COLO668 (cell line): ENCODE measurements at regions not wholly inside any gene's neighbourhood (a gene's known extent, or its start where the extent isn't known, plus 50 kb on each side); places are given as distances from the start of the nearest gene placed in this dataset.
A peak's percentile ranks its signal among the peaks of the same experiment; 100 is the strongest.

Experiments
- DNase-seq: peaks from one replicate; lab custom pipeline; 2025; ENCODE audit not compliant: unreplicated experiment; lab: John Stamatoyannopoulos, UW

DNA sequence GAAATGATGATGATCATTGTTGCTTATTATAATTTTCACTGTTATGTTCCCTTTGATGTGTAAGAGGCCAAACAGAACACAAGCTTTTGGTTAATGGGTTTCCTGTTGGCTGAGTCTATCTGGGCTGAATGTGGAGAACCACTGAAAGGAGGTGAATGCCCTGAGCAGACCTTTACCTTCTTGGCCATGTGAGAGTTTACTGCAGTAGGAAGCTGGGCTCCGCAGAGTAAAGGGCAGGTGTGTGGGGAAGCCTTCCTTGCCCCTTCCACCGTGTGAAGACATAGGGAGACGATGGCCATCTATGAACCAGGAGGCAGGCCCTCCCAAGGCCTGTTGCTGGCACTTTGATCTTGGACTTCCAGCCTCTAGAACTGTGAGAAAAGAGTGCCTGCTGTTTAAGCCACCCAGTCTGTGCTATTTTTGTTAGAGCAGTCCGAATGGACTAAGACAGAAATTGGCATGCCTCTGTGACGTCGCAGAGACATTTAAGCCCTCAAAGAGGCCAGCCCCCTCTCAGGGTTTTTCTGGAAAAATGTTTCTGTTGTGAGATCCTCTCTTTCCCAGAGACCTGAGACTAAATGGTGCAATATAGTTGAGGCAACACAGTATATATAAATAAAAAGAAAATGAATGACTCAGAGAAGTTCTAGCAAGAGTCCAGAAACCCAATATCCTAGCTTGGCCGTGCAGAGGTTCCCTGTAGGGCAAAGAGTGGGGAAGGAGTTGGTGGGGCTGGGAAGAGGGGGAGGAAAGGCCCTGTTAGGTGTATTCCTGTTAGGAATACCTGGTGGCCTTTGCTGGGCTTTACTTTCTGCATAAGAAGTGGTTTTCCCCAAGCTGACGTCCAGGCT lies 121.9 kb upstream of the LGALSL start:
- DNase-seq: peak; percentile 44

DNA sequence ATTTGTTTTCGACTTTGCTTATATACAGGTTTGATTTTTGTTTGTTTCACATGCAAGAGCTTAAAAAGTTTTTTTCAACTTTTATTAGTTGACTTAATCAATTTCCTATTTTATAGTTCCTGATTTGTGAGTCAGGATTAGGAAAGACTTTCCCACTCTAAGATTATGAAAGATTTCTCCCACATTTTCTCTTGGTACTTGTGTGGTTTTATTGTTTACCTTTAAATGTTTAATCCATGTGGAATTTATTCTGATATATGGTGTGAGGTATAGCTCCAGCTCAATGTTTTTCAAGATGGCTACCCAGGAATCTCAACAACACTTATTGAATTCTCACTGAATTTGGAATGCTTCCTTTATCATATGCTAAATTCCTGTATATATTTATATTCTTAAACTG lies 117.8 kb upstream of the LGALSL start:
- DNase-seq: no peak

- no peak for DNase-seq
Observed at GRCh38 chr2:64337314-64337713, 116.6 kb upstream of the LGALSL start.

- no peak for DNase-seq
Observed at GRCh38 chr2:64338108-64338507, 115.9 kb upstream of the LGALSL start.

DNA sequence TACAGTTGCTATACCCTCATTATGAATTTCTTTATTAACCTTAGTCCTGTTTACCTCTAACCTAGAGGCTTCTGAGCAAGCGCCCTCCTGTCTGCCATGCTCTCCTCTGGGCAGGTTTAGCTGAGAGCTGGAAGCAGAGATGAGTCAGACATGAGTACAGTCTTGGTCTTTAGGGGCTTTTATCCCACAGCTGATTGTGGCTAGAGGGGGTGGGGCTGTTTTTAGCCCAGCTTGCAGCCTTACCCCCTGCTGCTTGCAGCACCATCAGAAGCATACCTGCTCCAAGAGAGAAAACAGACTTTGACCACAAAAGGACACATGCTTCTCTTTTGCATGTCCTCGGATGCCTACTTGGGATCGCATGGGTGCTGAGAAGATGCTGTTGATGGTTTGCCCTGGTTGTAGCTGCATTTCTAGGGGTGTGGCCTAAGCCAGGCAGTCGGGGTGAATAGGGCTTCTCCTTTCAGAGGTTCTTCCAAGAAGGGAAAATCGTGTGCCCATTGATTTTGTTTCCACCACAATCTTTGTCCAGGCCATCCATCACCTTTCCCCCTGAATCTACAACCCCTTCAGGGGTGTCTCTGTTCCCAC lies 115.0 kb upstream of the LGALSL start:
- no peak for DNase-seq

DNA sequence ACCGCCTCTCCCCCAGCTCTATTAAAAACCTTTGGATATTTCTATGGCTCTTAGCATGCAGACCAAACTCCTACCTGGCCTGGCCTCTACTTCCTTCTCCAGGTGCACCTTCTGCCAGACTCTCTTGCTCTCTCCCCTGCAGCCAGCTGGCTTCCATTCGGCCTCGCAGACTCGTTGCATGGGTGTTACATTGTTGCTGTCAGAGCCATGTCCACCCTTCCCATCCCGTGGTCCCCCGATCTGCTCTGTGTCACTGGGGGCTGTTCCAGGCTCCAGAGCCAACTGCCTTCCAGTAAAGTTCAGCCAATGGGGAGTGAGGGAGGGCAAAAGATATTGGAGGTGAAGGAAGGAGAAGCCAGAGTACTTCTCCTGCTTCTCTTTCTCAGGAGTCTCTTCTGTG lies 112.5 kb upstream of the LGALSL start:
- DNase-seq: no peak

DNA sequence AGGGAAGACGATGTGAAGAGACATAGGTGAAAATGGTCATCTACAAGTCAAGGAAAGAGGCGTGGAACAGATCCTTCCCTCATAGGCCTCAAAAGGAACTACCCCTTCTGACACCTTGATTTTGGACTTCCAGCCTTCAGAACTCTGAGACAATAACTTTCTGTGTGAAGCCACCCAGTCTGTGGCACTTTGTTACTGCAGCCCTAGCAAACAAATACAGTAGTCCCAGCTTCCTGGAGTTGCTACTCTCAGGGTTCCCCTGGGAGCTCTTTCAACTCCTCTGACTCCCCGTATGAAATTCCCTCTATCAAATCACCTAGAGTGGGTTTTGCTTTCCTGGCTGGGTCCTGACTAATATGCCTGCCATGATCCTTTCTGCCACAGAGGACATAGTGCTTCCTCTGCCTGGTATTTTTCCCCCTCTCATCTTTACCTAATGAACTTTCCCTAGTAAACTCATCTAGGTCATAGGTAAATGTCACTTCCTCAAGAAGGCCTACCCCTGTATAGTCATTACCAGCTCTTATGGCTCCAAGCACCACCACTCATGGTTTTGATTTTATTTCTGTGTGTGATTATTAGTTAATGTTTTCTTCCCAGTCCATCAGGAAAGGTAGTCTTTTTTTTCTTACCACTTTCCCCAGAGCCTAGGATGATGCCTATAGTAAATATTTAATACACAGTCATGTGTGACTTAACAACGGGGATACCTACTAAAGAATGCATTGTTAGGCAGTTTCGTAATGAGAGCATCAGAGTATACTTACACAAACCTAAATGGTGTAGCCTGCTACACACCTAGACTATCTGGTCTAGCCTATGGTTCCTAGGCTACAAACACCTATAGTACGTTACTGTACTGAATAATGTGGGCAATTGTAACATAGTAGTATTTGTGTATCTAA lies 111.5 kb upstream of the LGALSL start:
- DNase-seq: no peak

- DNase-seq: no peak
Observed at GRCh38 chr2:64344999-64345576, 108.9 kb upstream of the LGALSL start.

GRCh38 chr2:64345998-64346397 lies 108.0 kb upstream of the LGALSL start:
- no peak for DNase-seq

DNA sequence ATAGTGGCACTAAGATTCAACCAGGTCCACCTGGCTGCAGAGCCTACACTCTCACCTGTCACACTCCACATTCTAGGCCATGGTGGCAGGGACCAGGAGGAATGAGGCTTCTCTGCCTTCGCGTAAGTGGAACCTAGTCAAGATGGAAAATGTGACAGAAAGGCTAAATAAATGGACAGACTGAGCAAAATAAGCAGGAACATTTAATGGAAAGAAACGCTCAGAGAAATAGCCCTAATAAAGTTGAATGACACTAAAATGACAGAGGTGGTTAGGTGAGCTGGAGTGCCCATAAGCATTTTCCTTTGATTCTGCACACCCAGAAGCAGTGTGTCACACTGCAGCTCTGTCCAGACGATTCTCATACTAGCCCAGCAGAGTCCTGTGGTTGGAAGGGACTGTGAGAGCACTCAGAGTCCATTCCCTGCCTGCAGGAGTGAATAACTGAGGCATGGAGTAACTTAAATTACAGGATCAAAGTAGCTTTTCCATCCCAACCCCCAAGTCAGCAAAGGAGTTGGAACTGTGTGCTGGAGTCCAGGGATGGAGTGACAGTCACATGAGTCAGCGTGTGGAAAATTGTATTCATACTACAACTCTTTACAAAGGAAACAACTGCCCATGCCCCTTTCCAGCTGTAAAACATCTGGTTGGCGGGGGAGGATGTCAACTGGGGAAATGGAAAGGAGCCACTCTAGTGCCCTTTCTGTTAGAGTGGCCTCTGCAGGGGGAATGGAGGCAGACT lies 105.4 kb upstream of the LGALSL start:
- no peak for DNase-seq

DNA sequence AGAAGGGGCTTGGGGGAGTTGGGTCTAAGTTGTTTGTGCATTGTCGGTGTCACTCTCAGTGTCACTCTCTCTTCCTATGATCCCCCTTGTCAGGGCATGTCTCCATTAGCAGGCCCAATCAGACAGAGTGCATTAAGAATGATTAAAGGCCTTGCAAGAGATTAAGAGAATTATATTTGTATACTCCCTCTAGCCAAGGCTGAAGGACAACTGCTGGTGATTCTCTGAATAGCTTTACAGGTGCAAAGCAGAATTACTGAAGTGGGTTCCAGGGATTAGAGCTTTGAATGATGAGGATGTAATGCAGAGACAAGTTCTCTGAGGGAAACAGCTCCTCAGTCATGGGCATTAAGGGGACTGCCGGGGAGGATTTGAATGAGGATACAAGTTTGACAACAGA lies 104.8 kb upstream of the LGALSL start:
- DNase-seq: no peak

DNA sequence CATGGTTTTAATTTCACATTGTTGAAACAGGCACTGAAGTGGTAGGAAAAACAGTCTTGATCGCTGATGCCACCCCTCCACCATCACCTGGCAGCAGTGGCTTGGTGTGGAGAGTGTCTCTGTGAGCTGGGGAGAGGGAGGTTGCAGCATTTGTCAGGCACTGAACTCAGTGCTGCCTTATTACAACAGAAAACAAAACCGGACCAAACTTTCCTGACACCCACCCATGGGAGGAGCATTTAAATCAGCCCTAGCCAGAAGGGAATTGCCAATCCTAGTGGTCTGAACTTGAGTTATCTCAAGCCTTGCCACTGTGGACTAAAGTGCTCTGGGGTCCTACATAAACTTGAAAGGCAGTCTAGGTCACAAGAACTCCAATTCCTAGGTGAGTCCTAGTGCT lies 103.0 kb upstream of the LGALSL start:
- no peak for DNase-seq

- no peak for DNase-seq
Observed at GRCh38 chr2:64352292-64352691, 101.7 kb upstream of the LGALSL start.

GRCh38 chr2:64354857-64355680 lies 98.9 kb upstream of the LGALSL start:
- DNase-seq: no peak

- DNase-seq: no peak
Observed at GRCh38 chr2:64356906-64357305, 97.1 kb upstream of the LGALSL start.

DNA sequence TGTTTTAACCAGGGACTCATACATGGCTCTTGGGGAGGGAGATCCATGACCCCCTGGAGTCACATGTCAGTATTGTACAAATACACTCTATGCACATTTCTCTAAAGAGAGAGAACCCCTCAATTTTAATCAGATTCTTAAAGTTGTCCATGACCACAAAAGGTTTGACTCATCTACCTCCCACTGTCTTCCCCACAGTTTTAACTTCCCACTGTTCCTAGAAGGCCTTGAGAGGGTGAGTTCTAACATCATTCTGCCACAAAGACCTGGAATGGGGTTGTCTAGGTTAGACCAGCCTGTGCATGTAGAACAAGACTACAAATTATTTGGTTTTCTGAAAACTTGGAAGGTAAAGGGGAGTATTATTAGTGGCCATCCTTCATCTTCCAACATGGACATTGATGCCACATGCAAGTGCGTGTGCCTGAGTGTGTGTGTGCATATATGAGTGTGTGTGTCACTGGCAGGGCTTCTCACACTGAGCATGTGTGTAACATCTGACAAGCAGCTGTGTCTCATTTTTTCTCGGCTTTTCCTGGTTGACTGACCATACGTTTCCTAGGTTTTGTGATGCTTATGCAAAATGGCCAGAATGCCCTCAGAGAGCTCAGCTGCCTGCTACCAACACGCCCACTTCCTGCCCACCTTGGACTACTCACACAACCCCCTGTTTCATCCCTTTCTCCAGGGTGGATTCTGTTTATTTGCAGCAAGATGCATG lies 94.6 kb upstream of the LGALSL start:
- no peak for DNase-seq

DNA sequence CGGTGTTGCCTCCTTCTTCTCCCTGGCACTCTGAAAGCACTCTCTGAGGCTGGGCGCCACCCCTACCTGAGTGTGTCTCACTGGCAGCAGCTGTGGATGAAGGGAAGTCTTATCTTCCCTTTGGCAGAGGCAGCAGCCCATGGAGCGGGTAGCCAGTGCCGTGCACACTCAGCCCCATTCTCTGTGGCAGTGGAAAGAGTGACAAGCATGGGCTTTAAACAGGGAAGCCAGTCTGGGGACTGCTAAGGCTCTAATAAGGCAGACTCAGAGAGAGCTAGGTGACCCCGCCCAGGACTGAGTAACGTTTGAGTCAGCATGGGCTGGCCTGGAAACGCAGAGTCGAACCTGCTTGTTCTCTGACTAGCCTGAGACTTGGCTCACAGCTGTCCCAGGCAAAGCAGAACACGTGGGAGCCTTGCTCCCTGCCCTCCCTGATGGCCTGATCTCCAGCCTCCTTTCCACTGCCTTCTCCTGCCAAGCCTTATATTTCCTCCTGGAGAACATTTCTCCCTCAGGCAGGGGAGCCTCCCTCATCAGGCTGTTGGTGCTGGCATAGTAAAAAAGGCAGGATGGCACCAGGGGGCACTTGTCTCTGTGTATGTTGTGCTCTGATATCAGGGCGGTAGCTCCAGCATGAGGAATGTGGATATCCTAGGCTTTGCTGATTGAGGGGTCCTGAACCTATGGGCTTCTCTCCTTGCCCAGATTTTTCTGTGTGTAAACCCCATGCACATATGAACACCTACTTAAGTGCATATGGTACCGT lies 93.9 kb upstream of the LGALSL start:
- DNase-seq: no peak

DNA sequence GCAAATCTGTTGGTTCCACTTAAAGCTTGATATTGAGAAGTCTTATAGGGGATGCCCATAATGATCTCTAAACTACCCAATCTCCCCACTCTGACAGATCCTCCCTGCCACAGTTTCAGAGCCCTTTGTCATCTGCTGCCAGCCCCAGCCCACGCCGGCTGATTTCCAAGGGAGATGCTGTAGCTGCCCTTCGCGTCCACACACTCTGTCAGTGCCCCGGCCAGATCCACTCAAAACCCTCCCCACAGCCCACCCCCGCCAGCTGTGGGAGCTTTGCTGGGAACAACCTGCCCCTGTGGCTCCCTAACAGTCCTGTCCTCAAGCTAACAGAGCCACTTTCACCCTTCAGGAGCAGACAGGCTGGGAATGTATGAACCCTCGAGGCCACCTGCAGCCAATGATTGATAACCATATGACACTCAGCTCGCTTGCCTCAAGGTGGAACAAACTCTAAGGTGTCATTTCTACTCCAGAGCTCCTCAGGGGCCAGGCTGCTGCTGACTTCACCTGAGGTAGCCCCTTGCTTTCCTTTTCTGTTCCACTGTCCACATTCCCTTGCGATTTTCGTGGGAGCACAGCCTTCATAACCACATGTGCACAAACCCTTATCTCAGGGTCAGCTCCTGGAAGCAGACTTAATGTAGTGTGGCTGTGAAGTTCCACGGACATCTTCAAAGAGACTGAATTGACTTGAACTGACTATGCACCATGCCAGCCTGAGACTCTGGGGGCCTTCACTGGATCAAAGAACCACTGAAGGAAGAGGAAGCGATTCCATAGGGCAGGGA lies 92.6 kb upstream of the LGALSL start:
- DNase-seq: no peak
